GM23338 (cell line): ENCODE measurements at regions not wholly inside any gene's neighbourhood (a gene's known extent, or its start where the extent isn't known, plus 50 kb on each side); places are given as distances from the start of the nearest gene placed in this dataset.
A peak's percentile ranks its signal among the peaks of the same experiment; 100 is the strongest.

Experiments
- ATAC-seq: fragments of 200-7000 bp; cut with Tn5 transposase; 3 replicates; pipeline ENCODE4 v1.9.1; 2020
- DNase-seq: peaks from one replicate; pipeline ENCODE4 v3.0.0-alpha.2; 2015; ENCODE audit warnings: low spot score
- H2AFZ ChIP-seq: fragments of 200-600 bp; sonication (generic); 2 replicates; pipeline ENCODE4 v1.8.0; 2016; ENCODE audit warnings: antibody characterized with exemption, mild to moderate bottlenecking, moderate library complexity
- H3F3A ChIP-seq: fragments of 200-600 bp; sonication (generic); replicated peaks from 2 replicates; pipeline ENCODE4 v1.8.0; 2017; ENCODE audit warnings: antibody characterized with exemption, mixed run types, low read depth
- H3K27ac ChIP-seq: fragments of 200-600 bp; sonication (generic); 2 replicates; pipeline ENCODE4 v1.6.1; 2016; ENCODE audit warnings: low read depth
- H3K27me3 ChIP-seq: fragments of 200-600 bp; sonication (generic); 2 replicates; pipeline ENCODE4 v1.8.0; 2016; ENCODE audit warnings: mild to moderate bottlenecking, mixed run types, moderate library complexity; ENCODE audit not compliant: insufficient read depth
- H3K36me3 ChIP-seq: fragments of 200-600 bp; sonication (generic); 2 replicates; pipeline ENCODE4 v1.8.0; 2016; ENCODE audit warnings: mild to moderate bottlenecking; ENCODE audit not compliant: insufficient read depth
- H3K4me1 ChIP-seq: fragments of 200-600 bp; sonication (generic); 2 replicates; pipeline ENCODE4 v1.8.0; 2016; ENCODE audit warnings: mild to moderate bottlenecking, moderate library complexity; ENCODE audit not compliant: insufficient read depth
- H3K4me2 ChIP-seq: fragments of 200-600 bp; sonication (generic); 2 replicates; pipeline ENCODE4 v1.7.1; 2017; ENCODE audit warnings: mixed run types
- H3K4me3 ChIP-seq: fragments of 200-600 bp; sonication (generic); 2 replicates; pipeline ENCODE4 v1.6.1; 2016; ENCODE audit warnings: mixed run types
- H3K79me2 ChIP-seq: fragments of 200-600 bp; sonication (generic); replicated peaks from 2 replicates; pipeline ENCODE4 v1.8.0; 2017; ENCODE audit warnings: mild to moderate bottlenecking; ENCODE audit not compliant: insufficient read depth
- H3K9me2 ChIP-seq: fragments of 200-600 bp; sonication (generic); 2 replicates; pipeline ENCODE4 v1.8.0; 2017; ENCODE audit not compliant: insufficient read depth
- H4K20me1 ChIP-seq: fragments of 200-600 bp; sonication (generic); replicated peaks from 2 replicates; pipeline ENCODE4 v1.8.0; 2017; ENCODE audit warnings: mild to moderate bottlenecking; ENCODE audit not compliant: insufficient read depth
- H3K27ac Mint-ChIP-seq: 2 replicates; pipeline ENCODE4 v1.8.0; 2020; ENCODE audit warnings: inconsistent platforms, mild to moderate bottlenecking, moderate library complexity, mixed read lengths
- H3K27me3 Mint-ChIP-seq: 3 replicates; pipeline ENCODE4 v1.8.0; 2022; ENCODE audit warnings: low read depth, mild to moderate bottlenecking, moderate library complexity, mixed read lengths, inconsistent platforms; ENCODE audit not compliant: insufficient read depth, poor library complexity
- H3K36me3 Mint-ChIP-seq: 3 replicates; pipeline ENCODE4 v1.8.0; 2021; ENCODE audit warnings: low read depth, mild to moderate bottlenecking, inconsistent platforms, moderate library complexity, mixed read lengths
- H3K4me1 Mint-ChIP-seq: 3 replicates; pipeline ENCODE4 v1.8.0; 2020; ENCODE audit warnings: mild to moderate bottlenecking, inconsistent platforms, mixed read lengths
- H3K4me3 Mint-ChIP-seq: 3 replicates; pipeline ENCODE4 v1.8.0; 2021; ENCODE audit warnings: moderate library complexity, mild to moderate bottlenecking, inconsistent platforms, mixed read lengths
- H3K9me3 Mint-ChIP-seq: 3 replicates; pipeline ENCODE4 v1.8.0; 2020; ENCODE audit warnings: moderate library complexity, mild to moderate bottlenecking, inconsistent platforms, mixed read lengths
- EZH2 ChIP-seq: fragments of 200-600 bp; sonication (generic); IDR thresholded peaks from one replicate; pipeline ENCODE4 v1.8.0; 2017; ENCODE audit warnings: antibody characterized with exemption, mild to moderate bottlenecking, low read depth; ENCODE audit not compliant: unreplicated experiment
- EZH2phosphoT487 ChIP-seq: fragments of 200-600 bp; sonication (generic); IDR thresholded peaks from one replicate; pipeline ENCODE4 v1.8.1; 2018; ENCODE audit warnings: antibody characterized with exemption; ENCODE audit not compliant: unreplicated experiment
- JUNB ChIP-seq: IDR thresholded peaks from one replicate; pipeline ENCODE4 v1.6.1; 2016; ENCODE audit warnings: antibody characterized with exemption; ENCODE audit not compliant: unreplicated experiment
- NANOG ChIP-seq: IDR thresholded peaks from 2 replicates; pipeline ENCODE4 v1.6.1; 2016; ENCODE audit warnings: antibody characterized with exemption, borderline replicate concordance
- ZNF114 ChIP-seq: fragments of 250-450 bp; sonication (Bioruptor Pico); IDR thresholded peaks from 2 replicates; pipeline ENCODE4 v1.5.0; 2020; ENCODE audit warnings: mild to moderate bottlenecking, moderate library complexity
- ZNF331 ChIP-seq: fragments of 250-450 bp; sonication (Bioruptor Pico); IDR thresholded peaks from 2 replicates; pipeline ENCODE4 v1.5.0; 2020; ENCODE audit warnings: low read depth, mild to moderate bottlenecking, moderate library complexity
- TF ChIP-seq, protein P1 (sequence below), 2 experiments: fragments of 200-600 bp in 1 of 2; sonication (generic) in 1 of 2; conservative IDR thresholded peaks; 2 replicates each; pipeline versions ENCODE4 v1.5.1 to v1.6.1; 2016 to 2017; ENCODE audit warnings: antibody characterized with exemption in 2 of 2, low read depth in 2 of 2, mild to moderate bottlenecking in 2 of 2, moderate library complexity in 1 of 2
- TF ChIP-seq, protein P2 (sequence below): fragments of 250-450 bp; sonication (Bioruptor Pico); IDR thresholded peaks from 2 replicates; pipeline ENCODE4 v1.5.0; 2020; ENCODE audit warnings: mild to moderate bottlenecking, moderate library complexity
- TF ChIP-seq, protein P3 (sequence below): IDR thresholded peaks from one replicate; pipeline ENCODE4 v1.6.1; 2018; ENCODE audit warnings: antibody characterized with exemption; ENCODE audit not compliant: unreplicated experiment
- TF ChIP-seq, protein P4 (sequence below): IDR thresholded peaks from 2 replicates; pipeline ENCODE4 v1.6.1; 2016; ENCODE audit warnings: antibody characterized with exemption

DNA sequence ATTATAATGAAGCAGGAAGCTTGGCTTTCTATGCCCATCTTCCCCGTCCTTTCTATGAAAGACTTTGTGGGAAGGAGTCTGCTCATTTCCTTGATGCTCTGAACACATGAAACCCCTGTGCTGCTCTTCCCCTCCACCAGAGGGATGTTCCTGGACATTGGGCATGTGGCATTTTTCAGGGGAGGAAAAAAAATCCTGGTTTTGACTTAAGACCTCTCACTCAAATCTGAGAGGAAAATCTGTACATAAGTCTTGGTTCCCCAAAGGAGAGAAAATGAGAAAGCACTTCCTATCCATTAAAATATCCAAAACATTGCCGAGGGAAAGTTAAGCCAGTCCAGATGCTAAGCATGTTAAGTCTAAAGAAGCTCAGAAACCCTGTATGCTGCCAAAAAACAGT, 393.0 kb downstream of the PAX1 start:
- H4K20me1 ChIP-seq: no peaks in the 10 kb centered on the region
- Mint-ChIP-seq H3K4me3 (no peak overlapping the region), H3K36me3 (no peaks in the 10 kb centered on the region), H3K9me3 (peaks cover 6% of the 10 kb centered on the region; the same call in 1 of the 3 replicates), H3K27me3 (no peaks in the 10 kb centered on the region), H3K27ac (no peak overlapping the region), H3K4me1 (no peaks in the 10 kb centered on the region)
- H3K4me2 ChIP-seq: no peak overlapping the region
- DNase-seq (peak; percentile 33), ATAC-seq (no peak)
- H3K79me2 ChIP-seq: no peaks in the 10 kb centered on the region
- H3K27ac ChIP-seq: no peak overlapping the region
- no peak overlapping the region for H3K4me3 ChIP-seq
- H3K27me3 ChIP-seq: no peaks in the 10 kb centered on the region
- H2AFZ ChIP-seq: no peak overlapping the region
- no peaks in the 10 kb centered on the region for H3K4me1 ChIP-seq
- TF ChIP-seq JUNB: no peak
- TF ChIP-seq, protein P1, sequence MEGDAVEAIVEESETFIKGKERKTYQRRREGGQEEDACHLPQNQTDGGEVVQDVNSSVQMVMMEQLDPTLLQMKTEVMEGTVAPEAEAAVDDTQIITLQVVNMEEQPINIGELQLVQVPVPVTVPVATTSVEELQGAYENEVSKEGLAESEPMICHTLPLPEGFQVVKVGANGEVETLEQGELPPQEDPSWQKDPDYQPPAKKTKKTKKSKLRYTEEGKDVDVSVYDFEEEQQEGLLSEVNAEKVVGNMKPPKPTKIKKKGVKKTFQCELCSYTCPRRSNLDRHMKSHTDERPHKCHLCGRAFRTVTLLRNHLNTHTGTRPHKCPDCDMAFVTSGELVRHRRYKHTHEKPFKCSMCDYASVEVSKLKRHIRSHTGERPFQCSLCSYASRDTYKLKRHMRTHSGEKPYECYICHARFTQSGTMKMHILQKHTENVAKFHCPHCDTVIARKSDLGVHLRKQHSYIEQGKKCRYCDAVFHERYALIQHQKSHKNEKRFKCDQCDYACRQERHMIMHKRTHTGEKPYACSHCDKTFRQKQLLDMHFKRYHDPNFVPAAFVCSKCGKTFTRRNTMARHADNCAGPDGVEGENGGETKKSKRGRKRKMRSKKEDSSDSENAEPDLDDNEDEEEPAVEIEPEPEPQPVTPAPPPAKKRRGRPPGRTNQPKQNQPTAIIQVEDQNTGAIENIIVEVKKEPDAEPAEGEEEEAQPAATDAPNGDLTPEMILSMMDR (conservative IDR thresholded peaks at IDR 0.05; ENCODE audit: low read depth in 2 of 2): peak; percentile 34 to 53
- no peaks in the 10 kb centered on the region for H3K9me2 ChIP-seq
- no peaks in the 10 kb centered on the region; the same call in 1 of the 2 replicates for H3K36me3 ChIP-seq
- no peaks in the 10 kb centered on the region for H3F3A ChIP-seq

DNA sequence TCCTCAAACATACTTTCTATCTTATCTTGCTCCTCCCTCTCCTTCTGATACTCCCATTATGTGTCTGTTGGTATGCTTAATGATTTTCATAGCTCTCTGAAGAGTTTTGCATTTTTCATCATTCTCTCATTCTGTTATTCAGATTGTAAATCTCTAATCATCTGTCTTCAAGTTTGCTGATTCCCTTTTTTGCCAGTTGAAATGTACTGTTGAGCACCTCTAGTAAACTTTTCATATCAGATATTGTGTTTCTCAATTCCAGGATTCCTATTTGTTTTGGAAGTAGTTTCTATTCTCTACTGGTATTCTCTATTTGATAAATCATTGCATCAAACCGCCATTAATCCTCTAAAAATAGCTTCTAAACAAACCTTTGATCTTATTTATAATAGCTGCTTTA, 387.7 kb downstream of the PAX1 start:
- Histone ChIP-seq H3K4me1 (no peaks in the 10 kb centered on the region), H3K36me3 (no peaks in the 10 kb centered on the region; the same call in 1 of the 2 replicates), H3K27ac (no peak overlapping the region), H3K27me3 (no peaks in the 10 kb centered on the region), H4K20me1 (no peaks in the 10 kb centered on the region), H3K4me3 (no peak overlapping the region), H3F3A (no peaks in the 10 kb centered on the region), H3K9me2 (no peaks in the 10 kb centered on the region), H2AFZ (no peak overlapping the region), H3K79me2 (no peaks in the 10 kb centered on the region), H3K4me2 (no peak overlapping the region)
- H3K4me3 Mint-ChIP-seq: no peak overlapping the region
- DNase-seq: no peak
- no peak for ATAC-seq
- H3K9me3 Mint-ChIP-seq: peaks cover 40% of the 10 kb centered on the region
- no peaks in the 10 kb centered on the region for H3K27me3 Mint-ChIP-seq
- H3K4me1 Mint-ChIP-seq: no peaks in the 10 kb centered on the region
- no peak overlapping the region for H3K27ac Mint-ChIP-seq
- peaks cover 19% of the 10 kb centered on the region for H3K36me3 Mint-ChIP-seq
- TF ChIP-seq NANOG (no peak), JUNB (no peak), ZNF331 (CRISPR knock-in tag) (no peak), ZNF114 (no peak), EZH2 (no peak), EZH2phosphoT487 (no peak)
- TF ChIP-seq, protein P2, sequence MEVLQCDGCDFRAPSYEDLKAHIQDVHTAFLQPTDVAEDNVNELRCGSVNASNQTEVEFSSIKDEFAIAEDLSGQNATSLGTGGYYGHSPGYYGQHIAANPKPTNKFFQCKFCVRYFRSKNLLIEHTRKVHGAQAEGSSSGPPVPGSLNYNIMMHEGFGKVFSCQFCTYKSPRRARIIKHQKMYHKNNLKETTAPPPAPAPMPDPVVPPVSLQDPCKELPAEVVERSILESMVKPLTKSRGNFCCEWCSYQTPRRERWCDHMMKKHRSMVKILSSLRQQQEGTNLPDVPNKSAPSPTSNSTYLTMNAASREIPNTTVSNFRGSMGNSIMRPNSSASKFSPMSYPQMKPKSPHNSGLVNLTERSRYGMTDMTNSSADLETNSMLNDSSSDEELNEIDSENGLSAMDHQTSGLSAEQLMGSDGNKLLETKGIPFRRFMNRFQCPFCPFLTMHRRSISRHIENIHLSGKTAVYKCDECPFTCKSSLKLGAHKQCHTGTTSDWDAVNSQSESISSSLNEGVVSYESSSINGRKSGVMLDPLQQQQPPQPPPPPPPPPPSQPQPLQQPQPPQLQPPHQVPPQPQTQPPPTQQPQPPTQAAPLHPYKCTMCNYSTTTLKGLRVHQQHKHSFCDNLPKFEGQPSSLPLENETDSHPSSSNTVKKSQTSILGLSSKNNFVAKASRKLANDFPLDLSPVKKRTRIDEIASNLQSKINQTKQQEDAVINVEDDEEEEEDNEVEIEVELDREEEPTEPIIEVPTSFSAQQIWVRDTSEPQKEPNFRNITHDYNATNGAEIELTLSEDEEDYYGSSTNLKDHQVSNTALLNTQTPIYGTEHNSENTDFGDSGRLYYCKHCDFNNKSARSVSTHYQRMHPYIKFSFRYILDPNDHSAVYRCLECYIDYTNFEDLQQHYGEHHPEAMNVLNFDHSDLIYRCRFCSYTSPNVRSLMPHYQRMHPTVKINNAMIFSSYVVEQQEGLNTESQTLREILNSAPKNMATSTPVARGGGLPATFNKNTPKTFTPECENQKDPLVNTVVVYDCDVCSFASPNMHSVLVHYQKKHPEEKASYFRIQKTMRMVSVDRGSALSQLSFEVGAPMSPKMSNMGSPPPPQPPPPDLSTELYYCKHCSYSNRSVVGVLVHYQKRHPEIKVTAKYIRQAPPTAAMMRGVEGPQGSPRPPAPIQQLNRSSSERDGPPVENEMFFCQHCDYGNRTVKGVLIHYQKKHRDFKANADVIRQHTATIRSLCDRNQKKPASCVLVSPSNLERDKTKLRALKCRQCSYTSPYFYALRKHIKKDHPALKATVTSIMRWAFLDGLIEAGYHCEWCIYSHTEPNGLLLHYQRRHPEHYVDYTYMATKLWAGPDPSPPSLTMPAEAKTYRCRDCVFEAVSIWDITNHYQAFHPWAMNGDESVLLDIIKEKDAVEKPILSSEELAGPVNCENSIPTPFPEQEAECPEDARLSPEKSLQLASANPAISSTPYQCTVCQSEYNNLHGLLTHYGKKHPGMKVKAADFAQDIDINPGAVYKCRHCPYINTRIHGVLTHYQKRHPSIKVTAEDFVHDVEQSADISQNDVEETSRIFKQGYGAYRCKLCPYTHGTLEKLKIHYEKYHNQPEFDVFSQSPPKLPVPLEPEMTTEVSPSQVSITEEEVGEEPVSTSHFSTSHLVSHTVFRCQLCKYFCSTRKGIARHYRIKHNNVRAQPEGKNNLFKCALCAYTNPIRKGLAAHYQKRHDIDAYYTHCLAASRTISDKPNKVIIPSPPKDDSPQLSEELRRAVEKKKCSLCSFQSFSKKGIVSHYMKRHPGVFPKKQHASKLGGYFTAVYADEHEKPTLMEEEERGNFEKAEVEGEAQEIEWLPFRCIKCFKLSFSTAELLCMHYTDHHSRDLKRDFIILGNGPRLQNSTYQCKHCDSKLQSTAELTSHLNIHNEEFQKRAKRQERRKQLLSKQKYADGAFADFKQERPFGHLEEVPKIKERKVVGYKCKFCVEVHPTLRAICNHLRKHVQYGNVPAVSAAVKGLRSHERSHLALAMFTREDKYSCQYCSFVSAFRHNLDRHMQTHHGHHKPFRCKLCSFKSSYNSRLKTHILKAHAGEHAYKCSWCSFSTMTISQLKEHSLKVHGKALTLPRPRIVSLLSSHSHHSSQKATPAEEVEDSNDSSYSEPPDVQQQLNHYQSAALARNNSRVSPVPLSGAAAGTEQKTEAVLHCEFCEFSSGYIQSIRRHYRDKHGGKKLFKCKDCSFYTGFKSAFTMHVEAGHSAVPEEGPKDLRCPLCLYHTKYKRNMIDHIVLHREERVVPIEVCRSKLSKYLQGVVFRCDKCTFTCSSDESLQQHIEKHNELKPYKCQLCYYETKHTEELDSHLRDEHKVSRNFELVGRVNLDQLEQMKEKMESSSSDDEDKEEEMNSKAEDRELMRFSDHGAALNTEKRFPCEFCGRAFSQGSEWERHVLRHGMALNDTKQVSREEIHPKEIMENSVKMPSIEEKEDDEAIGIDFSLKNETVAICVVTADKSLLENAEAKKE (CRISPR knock-in tag): no peak
- TF ChIP-seq, protein P3, sequence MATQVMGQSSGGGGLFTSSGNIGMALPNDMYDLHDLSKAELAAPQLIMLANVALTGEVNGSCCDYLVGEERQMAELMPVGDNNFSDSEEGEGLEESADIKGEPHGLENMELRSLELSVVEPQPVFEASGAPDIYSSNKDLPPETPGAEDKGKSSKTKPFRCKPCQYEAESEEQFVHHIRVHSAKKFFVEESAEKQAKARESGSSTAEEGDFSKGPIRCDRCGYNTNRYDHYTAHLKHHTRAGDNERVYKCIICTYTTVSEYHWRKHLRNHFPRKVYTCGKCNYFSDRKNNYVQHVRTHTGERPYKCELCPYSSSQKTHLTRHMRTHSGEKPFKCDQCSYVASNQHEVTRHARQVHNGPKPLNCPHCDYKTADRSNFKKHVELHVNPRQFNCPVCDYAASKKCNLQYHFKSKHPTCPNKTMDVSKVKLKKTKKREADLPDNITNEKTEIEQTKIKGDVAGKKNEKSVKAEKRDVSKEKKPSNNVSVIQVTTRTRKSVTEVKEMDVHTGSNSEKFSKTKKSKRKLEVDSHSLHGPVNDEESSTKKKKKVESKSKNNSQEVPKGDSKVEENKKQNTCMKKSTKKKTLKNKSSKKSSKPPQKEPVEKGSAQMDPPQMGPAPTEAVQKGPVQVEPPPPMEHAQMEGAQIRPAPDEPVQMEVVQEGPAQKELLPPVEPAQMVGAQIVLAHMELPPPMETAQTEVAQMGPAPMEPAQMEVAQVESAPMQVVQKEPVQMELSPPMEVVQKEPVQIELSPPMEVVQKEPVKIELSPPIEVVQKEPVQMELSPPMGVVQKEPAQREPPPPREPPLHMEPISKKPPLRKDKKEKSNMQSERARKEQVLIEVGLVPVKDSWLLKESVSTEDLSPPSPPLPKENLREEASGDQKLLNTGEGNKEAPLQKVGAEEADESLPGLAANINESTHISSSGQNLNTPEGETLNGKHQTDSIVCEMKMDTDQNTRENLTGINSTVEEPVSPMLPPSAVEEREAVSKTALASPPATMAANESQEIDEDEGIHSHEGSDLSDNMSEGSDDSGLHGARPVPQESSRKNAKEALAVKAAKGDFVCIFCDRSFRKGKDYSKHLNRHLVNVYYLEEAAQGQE: no peak
- TF ChIP-seq, protein P4, sequence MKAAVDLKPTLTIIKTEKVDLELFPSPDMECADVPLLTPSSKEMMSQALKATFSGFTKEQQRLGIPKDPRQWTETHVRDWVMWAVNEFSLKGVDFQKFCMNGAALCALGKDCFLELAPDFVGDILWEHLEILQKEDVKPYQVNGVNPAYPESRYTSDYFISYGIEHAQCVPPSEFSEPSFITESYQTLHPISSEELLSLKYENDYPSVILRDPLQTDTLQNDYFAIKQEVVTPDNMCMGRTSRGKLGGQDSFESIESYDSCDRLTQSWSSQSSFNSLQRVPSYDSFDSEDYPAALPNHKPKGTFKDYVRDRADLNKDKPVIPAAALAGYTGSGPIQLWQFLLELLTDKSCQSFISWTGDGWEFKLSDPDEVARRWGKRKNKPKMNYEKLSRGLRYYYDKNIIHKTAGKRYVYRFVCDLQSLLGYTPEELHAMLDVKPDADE: no peak
